ENCODE measurements at regions not wholly inside any gene's neighbourhood (a gene's known extent, or its start where the extent isn't known, plus 50 kb on each side); places are given as distances from the start of the nearest gene placed in this dataset.

DNA sequence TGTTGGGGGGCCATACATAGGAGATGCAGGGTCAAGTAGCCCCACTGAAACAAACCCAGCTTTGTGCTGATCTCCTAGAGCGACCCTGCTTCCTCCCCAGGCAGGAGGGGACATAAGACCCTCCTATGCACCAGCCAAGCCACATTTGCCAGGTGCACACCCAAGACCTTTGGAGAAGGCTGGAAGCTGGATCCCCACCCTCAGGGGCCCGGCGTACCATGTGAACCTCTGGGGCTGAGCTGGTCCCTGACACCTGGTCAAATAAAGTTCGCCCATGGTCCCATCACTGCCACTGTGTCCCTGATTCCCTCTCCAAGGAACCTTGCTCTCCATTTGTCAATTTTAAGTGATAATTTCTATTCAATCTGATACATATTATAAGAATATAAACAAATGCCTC, 162.1 kb upstream of the VASH1 start:
- ATAC-seq: no peak
- Histone ChIP-seq H3K4me1 (no peaks in the 10 kb centered on the region), H3K9me3 (peaks cover 0 to 3% of the 10 kb centered on the region in 2 donors), H3K4me3 (no peak overlapping the region), H3K36me3 (no peaks in the 10 kb centered on the region), H3K27ac (no peak overlapping the region), H3K27me3 (no peaks in the 10 kb centered on the region)
- TF ChIP-seq, protein P1, sequence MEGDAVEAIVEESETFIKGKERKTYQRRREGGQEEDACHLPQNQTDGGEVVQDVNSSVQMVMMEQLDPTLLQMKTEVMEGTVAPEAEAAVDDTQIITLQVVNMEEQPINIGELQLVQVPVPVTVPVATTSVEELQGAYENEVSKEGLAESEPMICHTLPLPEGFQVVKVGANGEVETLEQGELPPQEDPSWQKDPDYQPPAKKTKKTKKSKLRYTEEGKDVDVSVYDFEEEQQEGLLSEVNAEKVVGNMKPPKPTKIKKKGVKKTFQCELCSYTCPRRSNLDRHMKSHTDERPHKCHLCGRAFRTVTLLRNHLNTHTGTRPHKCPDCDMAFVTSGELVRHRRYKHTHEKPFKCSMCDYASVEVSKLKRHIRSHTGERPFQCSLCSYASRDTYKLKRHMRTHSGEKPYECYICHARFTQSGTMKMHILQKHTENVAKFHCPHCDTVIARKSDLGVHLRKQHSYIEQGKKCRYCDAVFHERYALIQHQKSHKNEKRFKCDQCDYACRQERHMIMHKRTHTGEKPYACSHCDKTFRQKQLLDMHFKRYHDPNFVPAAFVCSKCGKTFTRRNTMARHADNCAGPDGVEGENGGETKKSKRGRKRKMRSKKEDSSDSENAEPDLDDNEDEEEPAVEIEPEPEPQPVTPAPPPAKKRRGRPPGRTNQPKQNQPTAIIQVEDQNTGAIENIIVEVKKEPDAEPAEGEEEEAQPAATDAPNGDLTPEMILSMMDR (IDR thresholded peaks at IDR 0.05): no peak
- DNase-seq: no peak
- intact Hi-C loops (cut with DNase I): no loop called here

DNA sequence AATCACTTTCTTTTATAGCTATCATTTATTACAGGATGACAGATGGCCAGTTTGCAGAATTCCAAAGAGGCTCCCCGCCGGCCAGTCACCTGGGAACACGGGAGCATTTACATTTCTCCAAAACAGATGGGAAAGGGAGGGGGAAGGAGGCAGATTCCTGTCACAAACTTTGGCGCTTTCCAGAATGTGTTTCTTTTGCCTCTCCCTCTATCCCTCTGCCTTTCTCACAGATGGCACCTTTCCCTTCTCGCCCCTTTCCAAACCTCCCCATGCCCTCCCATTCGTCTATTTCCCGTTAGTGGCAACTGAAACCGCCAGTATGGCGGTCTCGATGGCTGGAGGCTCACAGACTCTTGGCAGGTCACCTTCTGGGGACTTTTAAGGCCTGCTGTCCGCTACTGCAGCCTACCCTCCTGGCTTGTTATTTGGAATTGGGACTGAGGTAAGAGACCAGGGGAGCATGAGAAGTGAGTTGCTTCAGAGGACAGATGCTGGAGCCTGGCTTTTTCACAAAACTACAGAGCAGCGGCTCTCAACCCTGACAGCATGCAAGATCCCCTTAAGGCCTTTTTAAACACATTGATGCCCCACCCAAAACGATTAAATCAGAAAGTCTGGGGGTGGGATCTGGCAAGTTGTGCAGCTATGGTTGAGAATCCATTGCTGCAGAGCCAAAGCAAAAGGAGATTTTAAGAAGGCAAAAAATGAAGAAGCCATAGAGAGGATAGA, 161.5 kb upstream of the VASH1 start:
- TF ChIP-seq, protein P1 (IDR thresholded peaks at IDR 0.05): no peak
- Histone ChIP-seq H3K4me1 (no peaks in the 10 kb centered on the region), H3K27ac (no peak overlapping the region), H3K4me3 (no peak overlapping the region), H3K36me3 (no peaks in the 10 kb centered on the region), H3K27me3 (no peaks in the 10 kb centered on the region), H3K9me3 (peaks cover 0 to 3% of the 10 kb centered on the region in 2 donors)
- ATAC-seq: no peak
- intact Hi-C loops (cut with DNase I): no loop called here
- DNase-seq: no peak

DNA sequence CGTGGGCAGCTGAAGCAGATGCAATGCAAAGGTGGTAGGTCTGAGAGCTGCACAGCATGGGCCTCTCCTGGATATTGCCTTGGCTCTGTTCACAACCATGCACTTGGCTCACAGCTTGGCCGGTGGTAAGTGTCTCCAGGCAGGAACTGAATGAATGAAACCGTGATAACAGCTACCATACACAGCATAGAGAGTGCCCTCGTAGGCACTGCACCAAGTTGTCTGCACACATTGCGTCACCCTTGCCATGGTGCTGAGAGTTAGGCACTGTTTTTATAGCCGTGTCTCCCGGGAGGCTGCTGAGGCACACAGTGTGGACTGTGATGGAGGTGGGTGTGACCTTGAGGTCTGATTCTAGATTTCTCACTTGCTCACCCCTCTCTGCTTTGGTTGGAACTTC, 157.6 kb upstream of the VASH1 start:
- Histone ChIP-seq H3K27me3 (no peaks in the 10 kb centered on the region), H3K4me3 (no peak overlapping the region), H3K27ac (no peak overlapping the region), H3K4me1 (no peaks in the 10 kb centered on the region), H3K9me3 (peaks cover 0 to 3% of the 10 kb centered on the region in 2 donors), H3K36me3 (no peaks in the 10 kb centered on the region)
- intact Hi-C loops (cut with DNase I): no loop called here
- DNase-seq: no peak
- TF ChIP-seq, protein P1 (IDR thresholded peaks at IDR 0.05): no peak
- ATAC-seq: peak; percentile 21

DNA sequence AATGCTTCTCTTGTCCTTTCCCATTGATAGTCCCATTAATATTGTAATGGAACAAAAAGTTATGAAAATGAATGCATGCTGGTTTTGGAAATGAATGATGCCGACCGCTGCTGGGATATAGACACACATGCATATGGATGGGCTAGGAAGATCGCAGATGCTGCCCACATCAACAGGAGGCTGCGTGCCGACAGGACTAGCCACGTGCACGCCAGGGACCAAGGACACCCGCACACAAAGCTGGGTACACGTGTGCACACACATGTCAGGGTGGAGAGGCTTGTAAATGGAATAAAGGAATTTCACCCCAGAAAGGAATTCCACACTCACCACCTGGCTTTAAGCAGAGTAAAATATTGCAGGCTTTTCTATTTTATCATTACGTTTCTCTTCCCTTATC, 153.8 kb upstream of the VASH1 start:
- TF ChIP-seq, protein P1 (IDR thresholded peaks at IDR 0.05): no peak

DNA sequence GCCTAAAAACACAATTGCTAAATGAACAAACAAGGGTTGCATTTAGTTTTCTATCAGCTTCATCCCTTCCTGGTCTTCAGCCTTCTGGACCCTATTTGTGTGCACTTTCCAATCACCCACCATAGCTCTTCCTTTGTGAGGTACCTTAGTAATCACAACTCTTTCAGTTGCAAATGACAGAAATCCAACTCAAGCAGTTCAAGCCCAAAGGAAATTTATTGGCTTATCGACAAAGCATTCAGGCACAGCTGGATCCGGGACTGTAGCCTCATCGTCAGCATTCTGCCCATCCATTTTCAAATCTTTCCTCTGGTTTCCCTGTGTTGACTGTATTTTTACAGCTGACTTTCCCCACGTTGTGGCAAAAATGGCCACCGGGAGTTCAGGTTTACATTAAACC, 148.6 kb upstream of the VASH1 start:
- intact Hi-C loops (cut with DNase I): no loop called here
- TF ChIP-seq, protein P1 (IDR thresholded peaks at IDR 0.05): no peak
- ATAC-seq: no peak

More for the DNA sequence above, 153.8 kb upstream of the VASH1 start:
- Histone ChIP-seq H3K27ac (no peak overlapping the region), H3K9me3 (no peaks in the 10 kb centered on the region), H3K36me3 (no peaks in the 10 kb centered on the region), H3K4me1 (no peaks in the 10 kb centered on the region), H3K27me3 (no peaks in the 10 kb centered on the region), H3K4me3 (no peak overlapping the region)
- ATAC-seq (no peak), DNase-seq (no peak)
- intact Hi-C loops (cut with DNase I): no loop called here

More for the DNA sequence above, 148.6 kb upstream of the VASH1 start:
- Histone ChIP-seq H3K27ac (no peak overlapping the region), H3K36me3 (no peaks in the 10 kb centered on the region), H3K4me3 (no peak overlapping the region), H3K9me3 (peaks cover 0 to 15% of the 10 kb centered on the region in 2 donors), H3K4me1 (no peaks in the 10 kb centered on the region), H3K27me3 (no peaks in the 10 kb centered on the region)
- no peak for DNase-seq

Measured in left lung (tissue), 4 donors.